K562 (cell line): ENCODE measurements at regions not wholly inside any gene's neighbourhood (a gene's known extent, or its start where the extent isn't known, plus 50 kb on each side); places are given as distances from the start of the nearest gene placed in this dataset.

ENCODE experiments used
- ATAC-seq: fragments of 200-7000 bp; cut with Tn5 transposase; 3 replicates; pipeline ENCODE4 v1.9.1; 2020; ENCODE audit warnings: moderate library complexity
- BruUV-seq: library from RNA; stranded (reverse); fragments of 400-500 nt; replicated peaks from 2 replicates; lab custom pipeline; 2021; lab: Mats Ljungman, UMichigan
- CTCF ChIA-PET: fragments of 300-600 bp; formaldehyde crosslinking; extraction: SDS; loops from one replicate; lab custom pipeline; 2021; ENCODE audit warnings: low intra/inter-chr PET ratio; lab: Yijun Ruan, JAX
- POLR2A ChIA-PET: fragments of 300-600, 350-650 bp; sonication (Branson Sonifier 250); formaldehyde crosslinking; extraction: SDS; loops from one replicate; lab custom pipeline; 2021; ENCODE audit warnings: antibody characterized with exemption, inconsistent platforms; lab: Yijun Ruan, JAX
- DNase-seq, 4 experiments: peaks; one replicate each; pipeline versions ENCODE4 v3.0.0 to v3.0.0-alpha.2; 2011 to 2018; ENCODE audit warnings: low spot score in 3 of 4, mixed read lengths in 3 of 4; ENCODE audit errors: extremely low read depth in 1 of 4
- FAIRE-seq: peaks from 2 replicates; lab custom pipeline; 2011; peaks lifted over from hg19 to GRCh38; lab: Jason Lieb, UNC
- H2AFZ ChIP-seq: 2 replicates; pipeline ENCODE4 v1.6.0; 2011; ENCODE audit warnings: low read depth, low read length, control low read depth, inconsistent platforms
- H3K27ac ChIP-seq: fragments of 200-600 bp; 3 replicates; pipeline ENCODE4 v1.8.0; 2011; ENCODE audit warnings: low read depth, mild to moderate bottlenecking, control low read depth, inconsistent platforms, low read length, moderate library complexity, mixed read lengths; ENCODE audit errors: extremely low read depth
- H3K27me3 ChIP-seq, 2 experiments: fragments of 300-600 bp in 1 of 2; 2 replicates in 1 of 2; 3 replicates in 1 of 2; pipeline versions ENCODE4 v1.6.0 to v1.8.0; 2011; ENCODE audit warnings: inconsistent platforms in 2 of 2, low read length in 2 of 2, mild to moderate bottlenecking in 1 of 2, mixed read lengths in 1 of 2, moderate library complexity in 1 of 2; ENCODE audit not compliant: control insufficient read depth in 2 of 2, insufficient read depth in 2 of 2
- H3K36me3 ChIP-seq: fragments of 300-600 bp; 3 replicates; pipeline ENCODE4 v1.8.0; 2011; ENCODE audit warnings: mild to moderate bottlenecking, low read length, inconsistent platforms; ENCODE audit not compliant: control insufficient read depth, insufficient read depth
- H3K4me1 ChIP-seq, 2 experiments: fragments of 200-600 bp in 1 of 2; replicated peaks in 1 of 2; 2 replicates in 1 of 2; 3 replicates in 1 of 2; pipeline versions ENCODE4 v1.5.1 to v1.8.0; 2011; ENCODE audit warnings: inconsistent platforms in 2 of 2, low read length in 2 of 2, mild to moderate bottlenecking in 1 of 2, mixed read lengths in 1 of 2, moderate library complexity in 1 of 2; ENCODE audit not compliant: control insufficient read depth in 2 of 2, insufficient read depth in 2 of 2
- H3K4me2 ChIP-seq: 2 replicates; pipeline ENCODE4 v1.6.1; 2011; ENCODE audit warnings: low read length, control low read depth, inconsistent platforms, mixed read lengths; ENCODE audit not compliant: insufficient read depth
- H3K4me3 ChIP-seq: fragments of 200-600 bp; sonication (generic), shearing (Covaris generic); 2 replicates; pipeline ENCODE4 v1.5.1; 2016; ENCODE audit warnings: control low read depth, inconsistent platforms
- H3K79me2 ChIP-seq: fragments of 200-600 bp; 3 replicates; pipeline ENCODE4 v1.8.0; 2011; ENCODE audit warnings: low read length, inconsistent platforms; ENCODE audit not compliant: control insufficient read depth, insufficient read depth
- H3K9ac ChIP-seq, 2 experiments: 2 replicates each; pipeline versions ENCODE4 v1.6.0 to v1.6.1; 2011; ENCODE audit warnings: low read depth in 2 of 2, low read length in 2 of 2, control low read depth in 1 of 2, inconsistent platforms in 1 of 2, mild to moderate bottlenecking in 1 of 2, mixed read lengths in 1 of 2; ENCODE audit not compliant: insufficient read depth in 1 of 2
- H3K9me1 ChIP-seq: one replicate; pipeline ENCODE4 v1.6.0; 2011; ENCODE audit warnings: inconsistent platforms, mild to moderate bottlenecking, low read length, moderate library complexity; ENCODE audit not compliant: control insufficient read depth, insufficient read depth
- H3K9me3 ChIP-seq: replicated peaks from 2 replicates; pipeline ENCODE4 v1.5.1; 2011; ENCODE audit warnings: low read depth, low read length, inconsistent platforms; ENCODE audit not compliant: control insufficient read depth, insufficient read depth
- H4K20me1 ChIP-seq: replicated peaks from 2 replicates; pipeline ENCODE4 v1.6.1; 2011; ENCODE audit warnings: low read length, inconsistent platforms, mixed read lengths; ENCODE audit not compliant: control insufficient read depth, insufficient read depth
- BDP1 ChIP-seq: IDR thresholded peaks from 3 replicates; pipeline ENCODE4 v1.6.1; 2011; ENCODE audit not compliant: insufficient read length, insufficient read depth
- CBX2 ChIP-seq: fragments of 200-600 bp; sonication (generic); IDR thresholded peaks from one replicate; pipeline ENCODE4 v1.6.1; 2012; ENCODE audit warnings: mild to moderate bottlenecking, low read length, inconsistent platforms; ENCODE audit not compliant: insufficient read depth, poor library complexity, severe bottlenecking
- ELF4 ChIP-seq: fragments of 450-650 bp; formaldehyde crosslinking; IDR thresholded peaks from 2 replicates; pipeline ENCODE4 v1.4.0; 2022; ENCODE audit warnings: missing genetic modification characterization
- GTF2F1 ChIP-seq: IDR thresholded peaks from 2 replicates; pipeline ENCODE4 v1.6.1; 2011; ENCODE audit warnings: low read depth, low read length, improper control_type of control experiment
- IRF9 ChIP-seq: fragments of 450-650 bp; IDR thresholded peaks from 2 replicates; pipeline ENCODE4 v1.6.1; 2016; ENCODE audit warnings: missing biosample characterization, missing genetic modification characterization
- NBN ChIP-seq: fragments of 450-650 bp; IDR thresholded peaks from 2 replicates; pipeline ENCODE4 v1.6.1; 2016; ENCODE audit warnings: low read depth, mild to moderate bottlenecking
- NKRF ChIP-seq: fragments of 450-650 bp; IDR thresholded peaks from 2 replicates; pipeline ENCODE4 v1.6.1; 2016; ENCODE audit warnings: borderline replicate concordance
- NR2C2 ChIP-seq, 2 experiments: fragments of 200-800 bp in 1 of 2; sonication (Bioruptor generic) in 1 of 2; sonication (generic) in 1 of 2; formaldehyde crosslinking in 1 of 2; IDR thresholded peaks; 2 replicates each; pipeline versions ENCODE4 v1.6.1 to v1.8.0; 2016 to 2022; ENCODE audit warnings: mild to moderate bottlenecking in 1 of 2, missing compliant biosample characterization in 1 of 2, missing genetic modification characterization in 1 of 2, missing genetic modification reagents in 1 of 2
- SRSF3 ChIP-seq: fragments of 200-400 bp; formaldehyde crosslinking; IDR thresholded peaks from 2 replicates; pipeline ENCODE4 v1.6.1; 2016; ENCODE audit warnings: mild to moderate bottlenecking, low read length, moderate library complexity; ENCODE audit not compliant: insufficient read depth
- ZBTB9 ChIP-seq: fragments of 450-650 bp; formaldehyde crosslinking; IDR thresholded peaks from 2 replicates; pipeline ENCODE4 v1.4.0; 2020; ENCODE audit warnings: mild to moderate bottlenecking, moderate library complexity
- ZNF561 ChIP-seq: fragments of 450-650 bp; formaldehyde crosslinking; conservative IDR thresholded peaks from 2 replicates; pipeline ENCODE4 v1.4.0; 2020; ENCODE audit warnings: mild to moderate bottlenecking, moderate library complexity
- ZNF592 ChIP-seq: fragments of 450-650 bp; IDR thresholded peaks from 2 replicates; pipeline ENCODE4 v1.6.1; 2017; ENCODE audit warnings: antibody characterized with exemption, mild to moderate bottlenecking
- WGBS: fragments of 100-300 bp; shearing (Covaris generic); methylation state at CpG from one replicate; pipeline ENCODE4 v1.1.6; 2016; ENCODE audit warnings: low coverage, mixed read lengths; ENCODE audit not compliant: insufficient coverage; ENCODE audit errors: missing lambda C conversion rate; 5-methylcytosine and 5-hydroxymethylcytosine counted together
- in situ Hi-C: fragments of 300-500 bp; cut with MboI; formaldehyde crosslinking; loops from 4 replicates; pipeline ENCODE4 v1.15.0; 2018; ENCODE audit warnings: inconsistent platforms, mixed read lengths
- intact Hi-C: fragments of 100-400 bp; cut with micrococcal nuclease; formaldehyde crosslinking; loops from 2 replicates; pipeline ENCODE4 v1.14.2; 2022

- TF ChIP-seq ZNF592: no peak
Observed at GRCh38 chr2:187686416-187687024, 132.3 kb upstream of the TFPI start (continued).

GRCh38 chr2:187687585-187687984 lies 133.3 kb upstream of the TFPI start:
- Histone ChIP-seq H3K4me3 (no peak overlapping the region), H3K27me3 (no peaks in the 10 kb centered on the region), H3K9ac (no peak overlapping the region), H3K4me2 (no peak overlapping the region), H3K9me3 (no peaks in the 10 kb centered on the region), H3K36me3 (no peaks in the 10 kb centered on the region), H2AFZ (no peak overlapping the region), H3K27ac (no peak overlapping the region), H3K4me1 (no peaks in the 10 kb centered on the region), H4K20me1 (no peaks in the 10 kb centered on the region), H3K9me1 (no peaks in the 10 kb centered on the region), H3K79me2 (no peaks in the 10 kb centered on the region)
- intact Hi-C loops: no loop called here
- in situ Hi-C loops: no loop called here
- CTCF ChIA-PET: no interaction called here
- WGBS: 5% methylated on average over 2 of the region's 2 CpGs
- DNase-seq (no peak), FAIRE-seq (no peak), ATAC-seq (no peak)
- POLR2A ChIA-PET: no interaction called here
- no TSS peak for BruUV-seq
- TF ChIP-seq BDP1: no peak
- TF ChIP-seq ZNF561 (CRISPR knock-in tag): no peak
- no peak for TF ChIP-seq CBX2
- no peak for TF ChIP-seq NKRF
- no peak for TF ChIP-seq ZBTB9 (CRISPR knock-in tag)
- TF ChIP-seq NBN: no peak
- TF ChIP-seq GTF2F1: no peak
- no peak for TF ChIP-seq ELF4 (CRISPR knock-in tag)
- TF ChIP-seq IRF9 (tag): no peak
- no peak for TF ChIP-seq NR2C2 (CRISPR knock-in tag; IDR thresholded peaks at IDR 0.05)
- peak; percentile 71 for TF ChIP-seq NR2C2 (tag; IDR thresholded peaks at IDR 0.05)
- TF ChIP-seq SRSF3: no peak
